Heart right ventricle (tissue), 16 donors: ENCODE measurements at regions not wholly inside any gene's neighbourhood (a gene's known extent, or its start where the extent isn't known, plus 50 kb on each side); places are given as distances from the start of the nearest gene placed in this dataset.

Experiments used
- ATAC-seq, 8 donors: fragments of 200-7000 bp; cut with Tn5 transposase; one replicate each; pipeline ENCODE4 v1.9.1; 2020; ENCODE audit warnings: mild to moderate bottlenecking in 8 of 8, moderate library complexity in 8 of 8, moderate number of reproducible peaks in 1 of 8
- DNase-seq, 2 donors: peaks; one replicate each; pipeline ENCODE4 v3.0.0-alpha.2; 2020
- H3K27ac ChIP-seq, 10 donors: fragments of 200-600 bp; sonication (generic) in 2 of 10; one replicate each; pipeline versions ENCODE4 v1.5.0 to v1.8.0; 2020 to 2022; ENCODE audit warnings: mild to moderate bottlenecking in 3 of 10
- H3K27me3 ChIP-seq, 7 donors: fragments of 200-600 bp; one replicate each; pipeline ENCODE4 v1.8.0; 2021 to 2022; ENCODE audit warnings: mild to moderate bottlenecking in 2 of 7
- H3K36me3 ChIP-seq, 9 donors: fragments of 200-600 bp; sonication (generic) in 1 of 9; one replicate each; pipeline versions ENCODE4 v1.5.0 to v1.8.0; 2020 to 2022; ENCODE audit warnings: mild to moderate bottlenecking in 2 of 9
- H3K4me1 ChIP-seq, 9 donors: fragments of 200-600 bp; sonication (generic) in 1 of 9; one replicate each; pipeline versions ENCODE4 v1.5.0 to v1.8.0; 2020 to 2022; ENCODE audit warnings: mild to moderate bottlenecking in 4 of 9
- H3K4me3 ChIP-seq, 10 donors: fragments of 200-600 bp; sonication (generic) in 2 of 10; one replicate each; pipeline versions ENCODE4 v1.5.0 to v1.8.0; 2020 to 2022; ENCODE audit warnings: mild to moderate bottlenecking in 7 of 10, moderate library complexity in 2 of 10
- H3K9me3 ChIP-seq, 11 donors: fragments of 200-600 bp in 10 of 11; sonication (generic) in 2 of 11; one replicate each; pipeline versions ENCODE4 v1.5.0 to v1.8.0; 2013 to 2022; ENCODE audit warnings: mild to moderate bottlenecking in 2 of 11, control low read depth in 1 of 11, moderate library complexity in 1 of 11
- CTCF ChIP-seq, 9 donors: fragments of 200-600 bp; sonication (generic) in 2 of 9; IDR thresholded peaks; one replicate each; pipeline versions ENCODE4 v1.5.0 to v1.8.0; 2021 to 2022; ENCODE audit warnings: antibody characterized with exemption in 9 of 9, mild to moderate bottlenecking in 5 of 9, moderate library complexity in 1 of 9
- WGBS, 2 donors: extraction: QIAGEN DNeasy Blood & Tissue Kit; methylation state at CpG; one replicate each; pipeline ENCODE4 v1.1.7; 2013; ENCODE audit warnings: inconsistent platforms in 1 of 2; 5-methylcytosine and 5-hydroxymethylcytosine counted together
- intact Hi-C, 10 donors: fragments of 100-400 bp; cut with DNase I; formaldehyde crosslinking; loops; one replicate each; pipeline versions ENCODE4 v1.11.1 to v1.14.2; 2022
- donor health status: Arrhythmogenic right ventricular cardiomyopathy.
- donor health status: ischemic (EF 13 %, LVEDD 7.1; RV severe dilation, severe dysfunction).
- donor health status: healthy with polysubstance abuse.
- donor health status: DM: no; HTN: yes; CAD: no.
- donor health status: DM: no; HTN: no; CAD: no.
- donor health status: ischemic (EF 25% LVEDD 6.9; RV normal size, moderate dysfunction).
- donor health status: ischemic (EF 25% LVEDD 5.7; RV mildly dilated, moderate dysfunction).
- donor health status: healthy.
- donor health status: DM: yes; HTN: yes; CAD: no.
- donor health status: Ischemic cardiomyopathy.
- donor health status: ischemic (EF 35%, LVEDD 5.7; RV mildly dilated, moderate dysfunction).
- donor health status: nonischemic (EF 11% LVEDD 7.7; RV severe dilation, severe dysfunction).
- donor health status: DM: yes; HTN: yes; CAD: no.
- donor health status: PGD.
- donor health status: ischemic (EF 29% LVEDD 5.4; RV normal size, mild dysfunction).
- donor health status: nonischemic (EF 23%, LVEDD 6.1; RV moderate dilation, normal function).

GRCh38 chr5:73305386-73305785 lies 132.4 kb downstream of the TMEM174 start:
- ATAC-seq (no peak), DNase-seq (no peak)
- no peaks in the 10 kb centered on the region for H3K36me3 ChIP-seq
- H3K4me3 ChIP-seq: no peak overlapping the region
- WGBS, 2 donors: 88% methylated on average over 3 of the region's 3 CpGs
- no peak overlapping the region for H3K27ac ChIP-seq
- H3K4me1 ChIP-seq: peaks cover 0 to 11% (median 6%) of the 10 kb centered on the region in 9 donors
- no peak for TF ChIP-seq CTCF (IDR thresholded peaks at IDR 0.05)
- H3K9me3 ChIP-seq: no peaks in the 10 kb centered on the region
- peaks cover 19 to 100% (median 95%) of the 10 kb centered on the region in 7 donors for H3K27me3 ChIP-seq
- intact Hi-C loops: loop anchor here in 1 of 10 donors (10.0 kb wide), 1 partner anchor 129 kb away; no protein-coding TSS in a partner anchor

- Histone ChIP-seq H3K9me3 (no peaks in the 10 kb centered on the region), H3K4me3 (no peak overlapping the region), H3K27ac (no peak overlapping the region), H3K27me3 (peaks cover 19 to 100% (median 96%) of the 10 kb centered on the region in 7 donors), H3K4me1 (peaks cover 0 to 19% (median 9%) of the 10 kb centered on the region in 9 donors), H3K36me3 (no peaks in the 10 kb centered on the region)
- DNase-seq (no peak), ATAC-seq (no peak)
- 69 to 76% methylated on average over 2 of the region's 2 CpGs for WGBS, 2 donors
- intact Hi-C loops: loop anchor here in 1 of 10 donors (10.0 kb wide), 1 partner anchor 130 kb away; no protein-coding TSS in a partner anchor
- no peak for TF ChIP-seq CTCF (IDR thresholded peaks at IDR 0.05)
These were observed 131.4 kb downstream of the TMEM174 start for GRCh38 chr5:73304381-73304780.

- H3K9me3 ChIP-seq: no peaks in the 10 kb centered on the region
- intact Hi-C loops: loop anchor here in 1 of 10 donors (10.0 kb wide), 1 partner anchor 131 kb away; no protein-coding TSS in a partner anchor
- peaks cover 27 to 100% (median 99%) of the 10 kb centered on the region in 7 donors for H3K27me3 ChIP-seq
- peak overlapping the region in 4 of 10 donors; percentile 1 to 18 (median 6) for H3K4me3 ChIP-seq
- ATAC-seq (no peak), DNase-seq (no peak)
- peak in 2 of 9 donors; percentile 6 to 11 for TF ChIP-seq CTCF (IDR thresholded peaks at IDR 0.05)
- H3K27ac ChIP-seq: no peak overlapping the region
- 2 to 3% methylated on average over 76 to 77 of the region's 77 CpGs for WGBS, 2 donors
- H3K36me3 ChIP-seq: no peaks in the 10 kb centered on the region
- peaks cover 1 to 26% (median 18%) of the 10 kb centered on the region in 9 donors for H3K4me1 ChIP-seq
These were observed 130.4 kb downstream of the TMEM174 start for GRCh38 chr5:73303148-73304079.

GRCh38 chr5:73302797-73303147 lies 129.8 kb downstream of the TMEM174 start:
- H3K27me3 ChIP-seq: peaks cover 32 to 100% (median 99%) of the 10 kb centered on the region in 7 donors
- no peak for TF ChIP-seq CTCF (IDR thresholded peaks at IDR 0.05)
- no peak overlapping the region for H3K27ac ChIP-seq
- no peaks in the 10 kb centered on the region for H3K9me3 ChIP-seq
- peaks cover 5 to 31% (median 22%) of the 10 kb centered on the region in 9 donors for H3K4me1 ChIP-seq
- DNase-seq: no peak
- no peak for ATAC-seq
- peak overlapping the region in 1 of 10 donors; percentile 1 for H3K4me3 ChIP-seq
- intact Hi-C loops: loop anchor here in 1 of 10 donors (10.0 kb wide), 1 partner anchor 132 kb away; no protein-coding TSS in a partner anchor
- H3K36me3 ChIP-seq: no peaks in the 10 kb centered on the region
- WGBS, 2 donors: 10 to 12% methylated on average over 9 of the region's 9 CpGs
